ENCODE measurements at regions not wholly inside any gene's neighbourhood (a gene's known extent, or its start where the extent isn't known, plus 50 kb on each side); places are given as distances from the start of the nearest gene placed in this dataset.

- 80 to 91% methylated on average over 3 of the region's 3 CpGs for WGBS, 2 donors (ENCODE audit: low coverage in 1 of 2)
- H3K4me1 ChIP-seq: no peaks in the 10 kb centered on the region
- peaks cover 16% of the 10 kb centered on the region for H3K27me3 ChIP-seq
- H3K27ac ChIP-seq: no peak overlapping the region
- no peaks in the 10 kb centered on the region for H3K36me3 ChIP-seq
- H3K4me3 ChIP-seq: no peak overlapping the region
- no peak for ATAC-seq
- no peaks in the 10 kb centered on the region for H3K9me3 ChIP-seq
- no peak for TF ChIP-seq CTCF (IDR thresholded peaks at IDR 0.05)
- TF ChIP-seq EP300 (IDR thresholded peaks at IDR 0.05): no peak
- TF ChIP-seq POLR2A (IDR thresholded peaks at IDR 0.05): no peak
- no peak for TF ChIP-seq POLR2AphosphoS5 (IDR thresholded peaks at IDR 0.05)
Observed at GRCh38 chr15:91589360-91589759, 264.1 kb upstream of the SLCO3A1 start.

- Histone ChIP-seq H3K4me1 (no peaks in the 10 kb centered on the region), H3K36me3 (no peaks in the 10 kb centered on the region), H3K4me3 (no peak overlapping the region), H3K27ac (no peak overlapping the region), H3K27me3 (no peaks in the 10 kb centered on the region), H3K9me3 (no peaks in the 10 kb centered on the region)
- 34% methylated on average over 2 of the region's 2 CpGs; no CpG with 5 or more reads in 1 of the 2 donors for WGBS, 2 donors (ENCODE audit: low coverage in 1 of 2)
- no peak for ATAC-seq
- TF ChIP-seq EP300 (IDR thresholded peaks at IDR 0.05) (no peak), CTCF (IDR thresholded peaks at IDR 0.05) (no peak), POLR2AphosphoS5 (IDR thresholded peaks at IDR 0.05) (no peak), POLR2A (IDR thresholded peaks at IDR 0.05) (no peak)
Observed at GRCh38 chr15:91592567-91592966, 260.9 kb upstream of the SLCO3A1 start.

GRCh38 chr15:91593067-91593466 lies 260.4 kb upstream of the SLCO3A1 start:
- no peaks in the 10 kb centered on the region for H3K4me1 ChIP-seq
- ATAC-seq: no peak
- H3K4me3 ChIP-seq: no peak overlapping the region
- peaks cover 3% of the 10 kb centered on the region for H3K27me3 ChIP-seq
- H3K27ac ChIP-seq: no peak overlapping the region
- TF ChIP-seq CTCF (IDR thresholded peaks at IDR 0.05) (no peak), POLR2AphosphoS5 (IDR thresholded peaks at IDR 0.05) (no peak), POLR2A (IDR thresholded peaks at IDR 0.05) (no peak)
- H3K36me3 ChIP-seq: no peaks in the 10 kb centered on the region
- H3K9me3 ChIP-seq: no peaks in the 10 kb centered on the region

- Histone ChIP-seq H3K27me3 (peaks cover 7% of the 10 kb centered on the region), H3K27ac (no peak overlapping the region), H3K4me3 (no peak overlapping the region), H3K36me3 (no peaks in the 10 kb centered on the region), H3K9me3 (no peaks in the 10 kb centered on the region), H3K4me1 (no peaks in the 10 kb centered on the region)
- no peak for TF ChIP-seq EP300 (IDR thresholded peaks at IDR 0.05)
- no peak for TF ChIP-seq CTCF (IDR thresholded peaks at IDR 0.05)
- no peak for TF ChIP-seq POLR2AphosphoS5 (IDR thresholded peaks at IDR 0.05)
- TF ChIP-seq POLR2A (IDR thresholded peaks at IDR 0.05): no peak
- ATAC-seq: no peak
- 64 to 71% methylated on average over 1 of the region's 1 CpG for WGBS, 2 donors (ENCODE audit: low coverage in 1 of 2)
Observed at GRCh38 chr15:91593653-91594052, 259.9 kb upstream of the SLCO3A1 start.

GRCh38 chr15:91599261-91599660 lies 254.2 kb upstream of the SLCO3A1 start:
- TF ChIP-seq POLR2A (IDR thresholded peaks at IDR 0.05): no peak
- TF ChIP-seq EP300 (IDR thresholded peaks at IDR 0.05): no peak
- no peak for TF ChIP-seq CTCF (IDR thresholded peaks at IDR 0.05)
- TF ChIP-seq POLR2AphosphoS5 (IDR thresholded peaks at IDR 0.05): no peak
- 39 to 53% methylated on average over 3 of the region's 3 CpGs for WGBS, 2 donors (ENCODE audit: low coverage in 1 of 2)
- Histone ChIP-seq H3K9me3 (no peaks in the 10 kb centered on the region), H3K27ac (no peak overlapping the region), H3K27me3 (peaks cover 13% of the 10 kb centered on the region), H3K36me3 (no peaks in the 10 kb centered on the region), H3K4me1 (no peaks in the 10 kb centered on the region), H3K4me3 (no peak overlapping the region)
- no peak for ATAC-seq

Measured in gastroesophageal sphincter (tissue), 4 donors.